Hepatocyte (in vitro differentiated cells): ENCODE measurements at regions not wholly inside any gene's neighbourhood (a gene's known extent, or its start where the extent isn't known, plus 50 kb on each side); places are given as distances from the start of the nearest gene placed in this dataset.

Experiments used
- DNase-seq: peaks from one replicate; pipeline ENCODE4 v3.0.0-alpha.2; 2016; ENCODE audit warnings: low spot score
- H2AFZ ChIP-seq: fragments of 200-600 bp; sonication (generic); 2 replicates; pipeline ENCODE4 v1.6.0; 2016; ENCODE audit warnings: antibody characterized with exemption, mild to moderate bottlenecking
- H3K27ac ChIP-seq: fragments of 200-600 bp; sonication (generic); 2 replicates; pipeline ENCODE4 v1.5.1; 2016; ENCODE audit warnings: mild to moderate bottlenecking
- H3K27me3 ChIP-seq: fragments of 200-600 bp; sonication (generic); 2 replicates; pipeline ENCODE4 v1.6.1; 2016
- H3K36me3 ChIP-seq: fragments of 200-600 bp; sonication (generic); replicated peaks from 2 replicates; pipeline ENCODE4 v1.5.1; 2016; ENCODE audit warnings: low read depth; ENCODE audit not compliant: insufficient read depth
- H3K4me1 ChIP-seq: fragments of 200-600 bp; sonication (generic); 2 replicates; pipeline ENCODE4 v1.5.1; 2016; ENCODE audit warnings: mild to moderate bottlenecking, moderate library complexity; ENCODE audit not compliant: insufficient read depth
- H3K4me2 ChIP-seq: fragments of 200-600 bp; sonication (generic); 2 replicates; pipeline ENCODE4 v1.6.0; 2016
- H3K4me3 ChIP-seq: fragments of 200-600 bp; sonication (generic); 2 replicates; pipeline ENCODE4 v1.5.1; 2016; ENCODE audit warnings: mild to moderate bottlenecking
- H3K79me2 ChIP-seq: fragments of 200-600 bp; sonication (generic); 2 replicates; pipeline ENCODE4 v1.6.0; 2017; ENCODE audit warnings: mild to moderate bottlenecking
- H3K9me2 ChIP-seq: fragments of 200-600 bp; sonication (generic); replicated peaks from 2 replicates; pipeline ENCODE4 v1.6.0; 2017; ENCODE audit warnings: mild to moderate bottlenecking; ENCODE audit not compliant: insufficient read depth
- H3K9me3 ChIP-seq: fragments of 200-600 bp; sonication (generic); 2 replicates; pipeline ENCODE4 v1.5.1; 2016; ENCODE audit warnings: low read depth, mild to moderate bottlenecking
- H4K20me1 ChIP-seq: fragments of 200-600 bp; sonication (generic); 2 replicates; pipeline ENCODE4 v1.6.0; 2016; ENCODE audit warnings: mild to moderate bottlenecking; ENCODE audit not compliant: insufficient read depth, poor library complexity, severe bottlenecking
- EZH2 ChIP-seq: fragments of 200-600 bp; sonication (generic); IDR thresholded peaks from 2 replicates; pipeline ENCODE4 v1.6.1; 2016; ENCODE audit warnings: antibody characterized with exemption, mild to moderate bottlenecking, borderline replicate concordance
- EZH2phosphoT487 ChIP-seq: fragments of 200-600 bp; sonication (generic); IDR thresholded peaks from one replicate; pipeline ENCODE4 v1.6.1; 2018; ENCODE audit warnings: antibody characterized with exemption, mild to moderate bottlenecking, low read depth, moderate library complexity; ENCODE audit not compliant: unreplicated experiment, severe bottlenecking
- WGBS: methylation state at CpG from one replicate; pipeline ENCODE4 v1.1.6; 2016; ENCODE audit warnings: low lambda C conversion rate; ENCODE audit errors: missing lambda C conversion rate; 5-methylcytosine and 5-hydroxymethylcytosine counted together
- TF ChIP-seq, protein P1 (sequence below): fragments of 200-600 bp; sonication (generic); IDR thresholded peaks from 2 replicates; pipeline ENCODE4 v1.5.1; 2016; ENCODE audit warnings: antibody characterized with exemption, mild to moderate bottlenecking; ENCODE audit not compliant: poor library complexity

GRCh38 chr6:137665342-137665934, 171.2 kb upstream of the OLIG3 start:
- WGBS = 81% methylated on average over 6 of the region's 6 CpGs
- Histone ChIP-seq H3K4me2 (no peak overlapping the region), H3K36me3 (no peaks in the 10 kb centered on the region), H3K27ac (no peak overlapping the region), H3K79me2 (no peaks in the 10 kb centered on the region), H4K20me1 (no peaks in the 10 kb centered on the region), H3K9me2 (no peaks in the 10 kb centered on the region), H3K4me1 (no peaks in the 10 kb centered on the region), H3K4me3 (no peak overlapping the region), H3K9me3 (no peaks in the 10 kb centered on the region), H3K27me3 (no peaks in the 10 kb centered on the region), H2AFZ (no peak overlapping the region)
- no peak for DNase-seq
- TF ChIP-seq EZH2phosphoT487 = no peak
- TF ChIP-seq, protein P1, sequence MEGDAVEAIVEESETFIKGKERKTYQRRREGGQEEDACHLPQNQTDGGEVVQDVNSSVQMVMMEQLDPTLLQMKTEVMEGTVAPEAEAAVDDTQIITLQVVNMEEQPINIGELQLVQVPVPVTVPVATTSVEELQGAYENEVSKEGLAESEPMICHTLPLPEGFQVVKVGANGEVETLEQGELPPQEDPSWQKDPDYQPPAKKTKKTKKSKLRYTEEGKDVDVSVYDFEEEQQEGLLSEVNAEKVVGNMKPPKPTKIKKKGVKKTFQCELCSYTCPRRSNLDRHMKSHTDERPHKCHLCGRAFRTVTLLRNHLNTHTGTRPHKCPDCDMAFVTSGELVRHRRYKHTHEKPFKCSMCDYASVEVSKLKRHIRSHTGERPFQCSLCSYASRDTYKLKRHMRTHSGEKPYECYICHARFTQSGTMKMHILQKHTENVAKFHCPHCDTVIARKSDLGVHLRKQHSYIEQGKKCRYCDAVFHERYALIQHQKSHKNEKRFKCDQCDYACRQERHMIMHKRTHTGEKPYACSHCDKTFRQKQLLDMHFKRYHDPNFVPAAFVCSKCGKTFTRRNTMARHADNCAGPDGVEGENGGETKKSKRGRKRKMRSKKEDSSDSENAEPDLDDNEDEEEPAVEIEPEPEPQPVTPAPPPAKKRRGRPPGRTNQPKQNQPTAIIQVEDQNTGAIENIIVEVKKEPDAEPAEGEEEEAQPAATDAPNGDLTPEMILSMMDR = no peak
- TF ChIP-seq EZH2 = no peak

- Histone ChIP-seq H3K4me1 (no peaks in the 10 kb centered on the region), H2AFZ (no peak overlapping the region), H3K4me3 (no peak overlapping the region), H3K9me3 (no peaks in the 10 kb centered on the region), H3K4me2 (no peak overlapping the region), H3K36me3 (no peaks in the 10 kb centered on the region), H3K27me3 (no peaks in the 10 kb centered on the region), H3K9me2 (no peaks in the 10 kb centered on the region), H4K20me1 (no peaks in the 10 kb centered on the region), H3K79me2 (no peaks in the 10 kb centered on the region), H3K27ac (no peak overlapping the region)
- DNase-seq = no peak
- 94% methylated on average over 4 of the region's 4 CpGs for WGBS
- TF ChIP-seq EZH2phosphoT487 = no peak
- TF ChIP-seq EZH2 = no peak
- TF ChIP-seq, protein P1 = no peak
Observed at GRCh38 chr6:137666202-137666774, 172.1 kb upstream of the OLIG3 start.

- WGBS = 65% methylated on average over 3 of the region's 3 CpGs
- Histone ChIP-seq H3K4me2 (no peak overlapping the region), H3K27me3 (no peaks in the 10 kb centered on the region), H3K4me3 (no peak overlapping the region), H3K27ac (no peak overlapping the region), H3K36me3 (no peaks in the 10 kb centered on the region), H3K9me2 (no peaks in the 10 kb centered on the region), H4K20me1 (no peaks in the 10 kb centered on the region), H3K9me3 (no peaks in the 10 kb centered on the region), H3K79me2 (no peaks in the 10 kb centered on the region), H2AFZ (no peak overlapping the region), H3K4me1 (no peaks in the 10 kb centered on the region)
- TF ChIP-seq, protein P1 = no peak
- no peak for TF ChIP-seq EZH2
- no peak for TF ChIP-seq EZH2phosphoT487
- no peak for DNase-seq
Observed at GRCh38 chr6:137673603-137674002, 179.4 kb upstream of the OLIG3 start.

DNA sequence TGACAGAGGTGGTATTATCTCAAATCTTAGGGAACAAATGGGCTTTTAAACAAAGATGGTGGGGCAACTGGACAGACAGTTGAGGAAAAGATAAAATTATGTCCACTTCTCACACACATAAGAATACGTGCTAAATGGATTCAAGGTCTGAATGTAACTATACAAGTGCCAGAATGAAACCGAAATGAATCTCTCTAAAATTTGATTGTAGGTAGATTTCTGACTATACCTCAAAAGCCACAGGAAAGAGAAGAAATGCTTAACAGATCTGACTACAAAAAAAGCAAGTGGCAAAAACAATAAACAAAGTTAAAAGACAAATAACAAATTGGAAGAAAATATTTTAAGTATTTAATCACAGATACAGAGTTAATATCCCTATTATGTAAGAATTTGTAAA, 182.7 kb upstream of the OLIG3 start:
- Histone ChIP-seq H3K27ac (no peak overlapping the region), H3K4me3 (no peak overlapping the region), H3K4me1 (no peaks in the 10 kb centered on the region), H3K79me2 (no peaks in the 10 kb centered on the region), H3K36me3 (no peaks in the 10 kb centered on the region), H3K4me2 (no peak overlapping the region), H3K9me2 (no peaks in the 10 kb centered on the region), H4K20me1 (no peaks in the 10 kb centered on the region), H3K27me3 (no peaks in the 10 kb centered on the region), H2AFZ (no peak overlapping the region), H3K9me3 (no peaks in the 10 kb centered on the region)
- DNase-seq = no peak
- TF ChIP-seq EZH2phosphoT487 (no peak), EZH2 (no peak)
- TF ChIP-seq, protein P1 = no peak
- WGBS = 99% methylated on average over 2 of the region's 2 CpGs
